WTC11 (cell line): ENCODE measurements at regions not wholly inside any gene's neighbourhood (a gene's known extent, or its start where the extent isn't known, plus 50 kb on each side); places are given as distances from the start of the nearest gene placed in this dataset.

Experiments
- ATAC-seq: fragments of 200-7000 bp; cut with Tn5 transposase; 2 replicates; pipeline ENCODE4 v1.10.0; 2021; ENCODE audit warnings: mild to moderate bottlenecking, moderate library complexity
- CTCF ChIA-PET: fragments of 300-600 bp; sonication (Branson Sonifier 250); formaldehyde crosslinking; loops from one replicate; lab custom pipeline; 2021; ENCODE audit warnings: antibody characterized with exemption; lab: Charles Lee
- POLR2A ChIA-PET: fragments of 350-600 bp; sonication (Branson Sonifier 250); formaldehyde crosslinking; loops from one replicate; lab custom pipeline; 2021; ENCODE audit warnings: antibody characterized with exemption; lab: Charles Lee
- DNase-seq: peaks from one replicate; pipeline ENCODE4 v3.0.0; 2021; ENCODE audit warnings: low spot score
- H3K27ac Mint-ChIP-seq: 2 replicates; pipeline ENCODE4 v1.8.0; 2021; ENCODE audit warnings: mixed read lengths
- H3K27me3 Mint-ChIP-seq: 2 replicates; pipeline ENCODE4 v1.8.0; 2021; ENCODE audit warnings: low read depth, mild to moderate bottlenecking, moderate library complexity, mixed read lengths
- H3K36me3 Mint-ChIP-seq: 2 replicates; pipeline ENCODE4 v1.8.0; 2021; ENCODE audit warnings: mixed read lengths
- H3K4me1 Mint-ChIP-seq: 2 replicates; pipeline ENCODE4 v1.8.0; 2022; ENCODE audit warnings: mixed read lengths
- H3K4me3 Mint-ChIP-seq: 2 replicates; pipeline ENCODE4 v1.8.0; 2021; ENCODE audit warnings: mild to moderate bottlenecking, moderate library complexity, mixed read lengths
- H3K9me3 Mint-ChIP-seq: 2 replicates; pipeline ENCODE4 v1.8.0; 2021; ENCODE audit warnings: mixed read lengths
- AR ChIP-seq: fragments of 250-450 bp; sonication (Bioruptor Pico); IDR thresholded peaks from 2 replicates; pipeline ENCODE4 v1.9.0; 2021; ENCODE audit warnings: mild to moderate bottlenecking
- ATF3 ChIP-seq: sonication (generic); formaldehyde crosslinking; conservative IDR thresholded peaks from 2 replicates; pipeline ENCODE4 v1.8.1; 2022; ENCODE audit warnings: mild to moderate bottlenecking, missing genetic modification reagents
- CDX4 ChIP-seq: fragments of 250-450 bp; sonication (Bioruptor Pico); IDR thresholded peaks from 2 replicates; pipeline ENCODE4 v1.9.0; 2021; ENCODE audit warnings: moderate library complexity, mild to moderate bottlenecking, inconsistent platforms, borderline replicate concordance
- ERG ChIP-seq: fragments of 250-450 bp; sonication (Bioruptor Pico); IDR thresholded peaks from 2 replicates; pipeline ENCODE4 v1.8.0; 2021; ENCODE audit warnings: mild to moderate bottlenecking
- HMGXB4 ChIP-seq: sonication (generic); formaldehyde crosslinking; IDR thresholded peaks from 2 replicates; pipeline ENCODE4 v1.8.1; 2023; ENCODE audit warnings: mild to moderate bottlenecking, moderate library complexity, missing genetic modification reagents
- KAT7 ChIP-seq: sonication (generic); formaldehyde crosslinking; IDR thresholded peaks from 2 replicates; pipeline ENCODE4 v1.8.1; 2023; ENCODE audit warnings: missing genetic modification reagents, mild to moderate bottlenecking, borderline replicate concordance
- MXD4 ChIP-seq: fragments of 250-450 bp; sonication (Bioruptor Pico); IDR thresholded peaks from 2 replicates; pipeline ENCODE4 v1.8.0; 2021; ENCODE audit warnings: mild to moderate bottlenecking, moderate library complexity, borderline replicate concordance
- MYBL2 ChIP-seq: sonication (generic); formaldehyde crosslinking; IDR thresholded peaks from 2 replicates; pipeline ENCODE4 v1.8.1; 2023; ENCODE audit warnings: mild to moderate bottlenecking, moderate library complexity, missing genetic modification reagents
- SMAD3 ChIP-seq: sonication (generic); formaldehyde crosslinking; IDR thresholded peaks from 2 replicates; pipeline ENCODE4 v1.8.0; 2022; ENCODE audit warnings: missing genetic modification reagents, mild to moderate bottlenecking, borderline replicate concordance
- SOX15 ChIP-seq: fragments of 250-450 bp; sonication (Bioruptor Pico); IDR thresholded peaks from 2 replicates; pipeline ENCODE4 v1.9.0; 2021; ENCODE audit warnings: mild to moderate bottlenecking
- TEAD1 ChIP-seq: sonication (generic); formaldehyde crosslinking; IDR thresholded peaks from 2 replicates; pipeline ENCODE4 v1.8.0; 2022; ENCODE audit warnings: mild to moderate bottlenecking, missing genetic modification reagents
- TEAD4 ChIP-seq: sonication (generic); formaldehyde crosslinking; IDR thresholded peaks from 2 replicates; pipeline ENCODE4 v1.8.0; 2022; ENCODE audit warnings: mild to moderate bottlenecking, missing genetic modification reagents
- ZNF138 ChIP-seq: sonication (generic); formaldehyde crosslinking; conservative IDR thresholded peaks from 2 replicates; pipeline ENCODE4 v1.8.1; 2022; ENCODE audit warnings: mild to moderate bottlenecking, moderate library complexity, missing genetic modification reagents
- TF ChIP-seq, protein P1 (sequence below): sonication (generic); formaldehyde crosslinking; IDR thresholded peaks from 2 replicates; pipeline ENCODE4 v1.8.1; 2023; ENCODE audit warnings: mild to moderate bottlenecking, missing genetic modification reagents

DNA sequence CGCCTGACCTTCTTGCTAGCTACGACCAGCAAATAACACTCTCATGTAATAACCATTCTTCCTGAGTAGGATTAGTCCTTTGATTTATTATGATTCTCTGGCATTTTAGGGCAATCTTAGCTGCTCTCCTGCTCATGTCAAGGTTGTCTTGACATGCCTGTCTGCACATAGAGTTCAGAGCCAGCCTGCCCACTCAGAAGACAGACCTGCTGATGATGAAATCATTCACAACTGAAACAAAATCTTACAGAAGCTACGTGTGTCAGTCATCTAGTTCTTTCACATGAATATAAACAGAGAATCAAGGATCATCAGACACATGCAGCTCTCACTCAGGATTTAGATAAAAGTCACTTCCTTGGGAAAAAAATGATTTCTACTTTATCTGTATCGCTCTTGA, 173.6 kb upstream of the LYSMD4 start:
- POLR2A ChIA-PET = no interaction called here
- TF ChIP-seq, protein P1, sequence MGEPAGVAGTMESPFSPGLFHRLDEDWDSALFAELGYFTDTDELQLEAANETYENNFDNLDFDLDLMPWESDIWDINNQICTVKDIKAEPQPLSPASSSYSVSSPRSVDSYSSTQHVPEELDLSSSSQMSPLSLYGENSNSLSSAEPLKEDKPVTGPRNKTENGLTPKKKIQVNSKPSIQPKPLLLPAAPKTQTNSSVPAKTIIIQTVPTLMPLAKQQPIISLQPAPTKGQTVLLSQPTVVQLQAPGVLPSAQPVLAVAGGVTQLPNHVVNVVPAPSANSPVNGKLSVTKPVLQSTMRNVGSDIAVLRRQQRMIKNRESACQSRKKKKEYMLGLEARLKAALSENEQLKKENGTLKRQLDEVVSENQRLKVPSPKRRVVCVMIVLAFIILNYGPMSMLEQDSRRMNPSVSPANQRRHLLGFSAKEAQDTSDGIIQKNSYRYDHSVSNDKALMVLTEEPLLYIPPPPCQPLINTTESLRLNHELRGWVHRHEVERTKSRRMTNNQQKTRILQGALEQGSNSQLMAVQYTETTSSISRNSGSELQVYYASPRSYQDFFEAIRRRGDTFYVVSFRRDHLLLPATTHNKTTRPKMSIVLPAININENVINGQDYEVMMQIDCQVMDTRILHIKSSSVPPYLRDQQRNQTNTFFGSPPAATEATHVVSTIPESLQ = no peak
- no peak for TF ChIP-seq ERG (CRISPR knock-in tag)
- TF ChIP-seq CDX4 = no peak
- TF ChIP-seq TEAD1 (CRISPR knock-in tag) = no peak
- TF ChIP-seq ATF3 (CRISPR knock-in tag) = no peak
- no peak for TF ChIP-seq KAT7 (CRISPR knock-in tag)
- H3K36me3 Mint-ChIP-seq = no peaks in the 10 kb centered on the region
- no peaks in the 10 kb centered on the region for H3K9me3 Mint-ChIP-seq
- H3K4me3 Mint-ChIP-seq = no peak overlapping the region
- H3K27me3 Mint-ChIP-seq = no peaks in the 10 kb centered on the region
- H3K27ac Mint-ChIP-seq = no peak overlapping the region
- H3K4me1 Mint-ChIP-seq = peaks cover 4% of the 10 kb centered on the region
- DNase-seq (no peak), ATAC-seq (no peak)
- CTCF ChIA-PET = no interaction called here

- no peaks in the 10 kb centered on the region for H3K9me3 Mint-ChIP-seq
- H3K36me3 Mint-ChIP-seq = no peaks in the 10 kb centered on the region
- no peak for ATAC-seq
- H3K4me3 Mint-ChIP-seq = no peak overlapping the region
- POLR2A ChIA-PET = no interaction called here
- CTCF ChIA-PET = no interaction called here
- no peaks in the 10 kb centered on the region for H3K27me3 Mint-ChIP-seq
- peaks cover 4% of the 10 kb centered on the region for H3K4me1 Mint-ChIP-seq
- TF ChIP-seq ZNF138 (CRISPR knock-in tag) (no peak), MXD4 (CRISPR knock-in tag) (no peak), SMAD3 (CRISPR knock-in tag) (no peak), TEAD4 (no peak), SOX15 (CRISPR knock-in tag) (no peak), AR (CRISPR knock-in tag) (no peak), MYBL2 (no peak), HMGXB4 (CRISPR knock-in tag) (no peak), TEAD1 (CRISPR knock-in tag) (no peak), ATF3 (CRISPR knock-in tag) (no peak)
- TF ChIP-seq, all 79 proteins: peak for 0
- no peak overlapping the region for H3K27ac Mint-ChIP-seq
- no peak for DNase-seq
Measured at GRCh38 chr15:99906311-99906710, 173.1 kb upstream of the LYSMD4 start.
